ENCODE measurements at regions not wholly inside any gene's neighbourhood (a gene's known extent, or its start where the extent isn't known, plus 50 kb on each side); places are given as distances from the start of the nearest gene placed in this dataset.
"Not testable (repeated sequence)": the region's sequence is repeated elsewhere in the genome, so short reads cannot be mapped to it uniquely, and the experiment has no call there.

DNA sequence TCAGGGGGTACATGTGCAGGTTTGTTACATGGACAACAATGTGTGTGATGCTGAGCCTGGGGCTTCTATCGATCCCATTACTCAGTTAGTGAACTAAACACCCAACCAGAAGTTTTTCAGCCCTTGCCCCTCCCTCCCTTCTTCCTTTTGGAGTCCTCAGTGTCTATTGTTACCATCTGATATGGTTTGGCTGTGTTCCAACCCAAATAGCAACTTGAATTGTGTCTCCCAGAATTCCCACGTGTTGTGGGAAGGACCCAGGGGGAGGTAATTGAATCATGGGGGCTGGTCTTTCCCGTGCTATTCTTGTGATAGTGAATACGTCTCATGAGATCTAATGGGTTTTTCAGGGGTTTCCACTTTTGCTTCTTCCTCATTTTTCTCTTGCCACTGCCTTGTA, 186.3 kb downstream of the AEBP2 start:
- not testable (repeated sequence) for DNase-seq (ENCODE audit: low read depth)

DNA sequence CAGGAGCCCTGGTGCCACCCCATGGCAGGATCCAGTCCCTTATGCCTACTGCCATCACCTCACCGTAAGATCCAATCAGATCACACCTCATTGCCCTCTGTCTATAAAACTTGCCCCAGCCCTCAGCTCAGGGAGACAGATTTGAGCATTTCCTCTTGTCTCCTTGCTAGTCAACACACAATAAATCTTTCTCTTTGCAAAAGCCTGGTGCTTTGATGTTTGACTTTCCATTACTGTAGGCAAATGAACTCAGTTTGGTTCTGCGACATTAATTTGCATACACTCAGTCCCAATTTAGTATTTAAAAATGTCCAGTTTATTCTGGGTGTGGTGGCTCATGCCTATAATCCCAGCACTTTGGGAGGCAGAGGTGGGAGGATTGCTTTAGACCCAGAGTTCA, 188.4 kb downstream of the AEBP2 start:
- DNase-seq (ENCODE audit: low read depth): no peak

- no peak for DNase-seq (ENCODE audit: low read depth)
Observed at GRCh38 chr12:19630536-19630935, 191.2 kb downstream of the AEBP2 start.

- no peak for DNase-seq (ENCODE audit: low read depth)
Observed at GRCh38 chr12:19633194-19633593, 193.9 kb downstream of the AEBP2 start.

DNA sequence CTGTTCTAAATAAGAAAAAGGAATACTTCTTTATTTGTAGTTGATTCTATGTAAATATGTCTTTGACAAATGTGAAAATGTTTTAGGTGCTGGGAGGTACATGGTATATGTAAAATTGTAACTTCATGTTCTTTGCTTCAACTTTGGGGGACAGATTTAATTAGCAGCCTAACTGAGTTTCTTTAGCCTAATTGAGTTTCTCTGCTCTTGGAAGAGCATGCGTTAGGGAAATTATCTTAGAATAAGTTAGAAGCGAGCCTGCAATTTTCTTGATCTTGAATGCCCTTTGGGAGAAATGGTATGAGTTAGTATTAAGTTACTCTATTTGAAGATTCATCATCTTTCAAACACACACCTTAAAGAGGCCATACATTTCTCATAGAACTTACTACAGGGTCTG, 194.3 kb downstream of the AEBP2 start:
- no peak for DNase-seq (ENCODE audit: low read depth)

- DNase-seq (ENCODE audit: low read depth): no peak
Observed at GRCh38 chr12:19639781-19640415, 200.6 kb downstream of the AEBP2 start.

DNA sequence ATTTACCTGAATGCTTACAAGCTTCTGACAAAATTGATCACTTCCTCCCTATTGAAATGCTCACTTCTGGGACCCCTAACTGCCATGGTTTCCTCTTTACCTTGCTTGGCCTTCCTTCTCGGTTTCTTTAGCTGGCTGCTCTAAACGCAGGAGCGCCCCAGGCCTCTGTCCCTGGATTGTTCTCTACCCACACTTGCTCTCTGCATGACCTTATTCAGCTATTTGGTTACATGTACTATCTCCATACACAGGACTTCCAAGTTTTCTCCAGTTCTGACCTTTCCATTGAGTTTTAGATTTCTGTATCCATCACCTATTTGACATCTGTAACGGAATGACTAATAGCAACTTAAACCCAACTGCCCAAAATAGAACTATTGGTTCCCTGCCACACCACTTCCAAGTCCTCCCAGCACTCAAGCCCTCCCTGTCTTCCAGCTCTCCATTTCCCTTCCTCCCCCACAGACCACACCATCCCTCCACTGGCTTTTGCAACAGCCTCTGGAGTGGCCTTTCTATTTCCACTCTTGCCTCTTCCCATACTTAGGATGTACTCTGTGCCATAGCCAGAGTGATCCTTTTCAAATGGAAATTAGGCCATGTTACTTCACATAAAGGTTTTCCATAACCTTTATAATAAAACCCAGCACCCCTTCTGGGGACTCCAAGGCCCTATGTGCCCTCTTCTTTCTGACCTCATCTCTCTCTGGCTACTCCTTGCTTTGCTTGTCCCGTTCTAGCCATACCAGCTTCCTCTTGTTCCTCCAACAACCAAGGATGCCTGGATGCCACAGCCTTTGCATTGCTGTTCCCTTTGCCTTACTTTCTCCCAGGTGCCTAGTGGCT, 202.2 kb downstream of the AEBP2 start:
- no peak for DNase-seq (ENCODE audit: low read depth)

GRCh38 chr12:19642345-19642744, 203.1 kb downstream of the AEBP2 start:
- no peak for DNase-seq (ENCODE audit: low read depth)

GRCh38 chr12:19643635-19644034, 204.3 kb downstream of the AEBP2 start:
- peak; percentile 61 for DNase-seq (ENCODE audit: low read depth)

GRCh38 chr12:19644571-19644970, 205.3 kb downstream of the AEBP2 start:
- no peak for DNase-seq (ENCODE audit: low read depth)

DNA sequence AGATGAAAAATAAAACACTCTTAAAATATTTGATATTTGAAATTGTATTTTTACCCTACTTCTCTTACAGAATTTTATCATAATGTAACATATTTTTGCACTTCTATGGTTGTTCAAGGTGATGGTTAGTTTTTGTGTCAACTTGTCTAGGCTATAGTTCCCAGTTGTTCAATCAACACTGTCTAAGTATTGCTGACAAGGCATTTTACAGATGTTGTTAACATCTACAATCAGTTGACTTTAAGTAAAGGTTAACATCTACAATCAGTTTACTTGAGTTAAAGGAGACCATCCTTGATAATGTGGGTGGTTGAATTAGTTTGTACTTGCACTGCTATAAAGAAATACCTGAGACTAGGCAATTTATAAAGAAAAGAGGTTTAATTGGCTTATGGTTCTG, 206.5 kb downstream of the AEBP2 start:
- no peak for DNase-seq (ENCODE audit: low read depth)

DNA sequence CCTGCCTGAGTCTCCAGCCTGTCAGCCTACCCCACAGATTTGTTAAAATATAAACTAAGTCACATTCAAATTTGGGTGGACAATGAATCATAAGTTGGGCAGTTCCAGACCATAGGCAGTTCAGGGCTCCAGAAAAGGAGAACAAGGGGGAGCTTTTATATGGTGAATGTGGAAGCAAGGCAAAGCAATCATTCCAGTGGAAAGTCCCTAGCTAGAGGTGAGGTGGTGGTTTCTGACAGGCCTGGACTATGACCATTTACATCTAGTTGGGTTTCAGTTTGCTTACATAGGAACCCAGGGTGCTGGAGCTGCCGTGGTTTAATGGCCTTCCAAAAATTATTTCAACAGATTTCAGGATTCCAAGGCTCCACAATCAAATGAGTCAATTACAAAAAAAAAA, 207.3 kb downstream of the AEBP2 start:
- no peak for DNase-seq (ENCODE audit: low read depth)

- no peak for DNase-seq (ENCODE audit: low read depth)
Observed at GRCh38 chr12:19647806-19648556, 208.7 kb downstream of the AEBP2 start.

DNA sequence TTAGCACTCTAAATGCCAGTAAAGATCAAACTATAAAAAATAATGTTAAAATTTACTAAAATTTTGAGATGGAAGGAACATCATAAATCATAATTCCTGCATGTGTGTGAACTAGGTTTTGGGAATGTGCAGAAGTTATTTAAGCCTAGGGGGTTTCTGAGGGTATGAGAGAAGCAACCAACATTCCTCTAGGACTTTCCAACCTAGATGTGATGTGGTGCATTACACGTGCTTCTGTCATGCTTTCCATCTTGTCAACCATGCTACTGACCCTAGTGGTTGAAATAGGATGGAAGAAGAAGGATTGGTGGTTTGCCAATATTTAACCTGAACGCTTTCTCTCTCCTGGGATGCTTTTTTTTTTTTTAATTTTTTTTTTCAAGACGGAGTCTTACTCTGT, 209.3 kb downstream of the AEBP2 start:
- DNase-seq (ENCODE audit: low read depth): no peak

DNA sequence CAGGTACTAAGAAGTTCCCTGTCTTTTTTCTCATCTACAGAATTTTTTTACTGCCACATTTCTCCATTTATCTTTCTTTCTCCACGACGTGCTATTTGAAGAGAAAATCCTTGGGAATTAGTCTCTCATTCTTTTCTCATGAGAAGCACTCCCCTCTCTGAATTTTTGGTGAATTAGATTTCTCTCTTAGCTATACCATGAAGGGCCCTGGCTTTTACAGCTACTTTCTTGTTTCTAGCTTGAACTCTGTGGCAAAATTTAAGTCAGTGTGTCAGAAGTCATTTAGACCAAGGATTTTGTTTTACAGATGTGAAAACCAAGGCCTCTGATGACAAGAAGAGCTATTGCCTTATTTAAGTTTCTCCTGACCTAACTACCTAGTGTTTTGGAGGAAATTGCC, 213.1 kb downstream of the AEBP2 start:
- DNase-seq (ENCODE audit: low read depth): no peak

- peak; percentile 17 for DNase-seq (ENCODE audit: low read depth)
Observed at GRCh38 chr12:19654650-19655376, 215.5 kb downstream of the AEBP2 start.

GRCh38 chr12:19657118-19657731, 217.9 kb downstream of the AEBP2 start:
- DNase-seq (ENCODE audit: low read depth): no peak

DNA sequence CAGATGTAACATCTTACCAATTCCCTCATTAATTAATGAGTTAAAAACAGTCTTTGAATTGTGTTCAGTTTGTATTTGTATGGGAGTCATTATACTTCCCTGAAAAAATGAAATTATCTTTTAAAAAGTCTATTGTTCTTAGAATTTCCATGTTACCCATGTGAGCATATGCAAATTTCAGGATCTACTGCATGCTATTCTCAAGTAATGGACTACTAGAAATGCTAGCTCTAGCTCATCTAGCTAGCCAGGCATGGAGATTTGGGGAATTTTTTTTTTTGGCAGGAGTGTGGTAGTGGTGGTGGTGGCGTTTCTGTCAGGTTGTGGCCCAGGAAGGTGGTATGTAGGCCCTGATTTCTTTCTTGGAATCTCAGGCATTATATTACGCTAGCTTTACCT, 218.4 kb downstream of the AEBP2 start:
- no peak for DNase-seq (ENCODE audit: low read depth)

DNA sequence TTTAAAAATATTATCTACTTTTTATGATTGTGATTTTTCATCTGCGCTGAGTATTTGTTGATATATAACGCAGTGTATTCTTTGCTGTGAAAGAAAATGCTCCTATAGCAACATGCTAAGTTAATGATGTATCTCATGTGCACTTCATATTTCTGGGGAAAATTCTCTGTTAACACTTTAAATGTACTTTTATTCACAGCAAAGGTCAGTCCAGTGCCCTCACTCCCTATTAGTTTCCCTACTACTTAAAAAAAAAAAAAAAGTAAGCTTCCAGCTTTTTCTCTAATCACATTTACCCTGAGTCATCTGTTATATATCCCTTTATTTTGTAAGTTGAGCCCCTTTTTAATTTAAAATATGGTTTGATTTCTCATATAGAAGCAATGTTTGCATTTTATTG, 219.8 kb downstream of the AEBP2 start:
- DNase-seq (ENCODE audit: low read depth): no peak

GRCh38 chr12:19659501-19659900, 220.2 kb downstream of the AEBP2 start:
- no peak for DNase-seq (ENCODE audit: low read depth)

DNA sequence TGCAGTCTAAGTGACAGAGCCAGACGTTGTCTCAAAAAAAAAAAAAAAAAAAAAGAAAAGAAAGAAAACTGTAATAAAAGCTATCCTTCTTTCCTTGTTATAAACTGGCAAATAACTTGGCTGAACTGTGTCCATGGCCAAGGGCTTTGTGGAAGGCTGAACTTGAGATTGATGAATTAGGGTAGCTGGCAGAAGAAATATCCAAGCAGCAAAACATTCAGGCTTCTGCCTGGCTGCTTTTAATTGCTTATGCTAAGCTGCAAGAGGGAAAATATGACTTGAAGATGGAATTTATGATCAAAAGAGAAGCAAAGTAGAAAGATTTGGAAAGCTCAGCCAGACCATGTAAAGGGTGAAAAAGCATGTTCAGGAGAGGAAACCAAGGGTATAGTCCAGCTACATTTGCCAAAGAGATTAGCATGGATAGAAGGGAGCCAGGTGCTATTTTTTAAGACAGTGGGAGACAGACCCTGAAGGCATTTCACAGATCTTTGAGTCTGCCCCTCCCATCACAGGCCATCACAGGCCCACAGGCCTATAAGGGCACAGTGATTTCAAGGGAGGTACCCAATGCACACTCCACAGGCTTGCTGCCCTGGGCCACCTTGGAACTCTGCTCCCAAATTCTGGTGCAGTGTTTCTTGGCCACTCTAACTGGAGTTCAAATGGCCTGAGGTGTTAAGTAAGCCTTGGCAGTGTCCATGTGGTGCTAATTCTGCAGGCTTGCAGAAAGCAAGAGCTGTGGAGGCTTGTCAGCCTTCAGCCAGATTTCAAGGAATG, 226.0 kb downstream of the AEBP2 start:
- DNase-seq (ENCODE audit: low read depth): no peak

Measured in ELR (cell line).